Natural killer cell treated with Interleukin-12 subunit alpha and Interleukin-12 subunit beta and Interleukin-15 and Interleukin-18, amount 100 ng/mL, for 72 hours (primary cell): ENCODE measurements at regions not wholly inside any gene's neighbourhood (a gene's known extent, or its start where the extent isn't known, plus 50 kb on each side); places are given as distances from the start of the nearest gene placed in this dataset.
"Not testable (repeated sequence)": the region's sequence is repeated elsewhere in the genome, so short reads cannot be mapped to it uniquely, and the experiment has no call there.

Experiments used
- ATAC-seq, 2 donors: fragments of 150-1000 bp; cut with Tn5 transposase in 1 of 2; sonication (Bioruptor Pico), chemical (Tn5 transposase) in 1 of 2; 2 replicates each; pipeline ENCODE4 v1.10.0; 2021
- DNase-seq: peaks from one replicate; pipeline ENCODE4 v3.0.0; 2022; ENCODE audit warnings: low spot score
- H3K27ac Mint-ChIP-seq, 2 donors: 1 replicate in 1 of 2; 2 replicates in 1 of 2; pipeline ENCODE4 v1.8.0; 2022; ENCODE audit warnings: mixed read lengths in 2 of 2, mild to moderate bottlenecking in 1 of 2, moderate library complexity in 1 of 2
- H3K27me3 Mint-ChIP-seq, 2 donors: 1 replicate in 1 of 2; 2 replicates in 1 of 2; pipeline ENCODE4 v1.8.0; 2022; ENCODE audit warnings: mixed read lengths in 2 of 2
- H3K36me3 Mint-ChIP-seq: one replicate; pipeline ENCODE4 v1.8.0; 2022; ENCODE audit warnings: mixed read lengths
- H3K4me1 Mint-ChIP-seq, 2 donors: 1 replicate in 1 of 2; 2 replicates in 1 of 2; pipeline ENCODE4 v1.8.0; 2022; ENCODE audit warnings: low read depth in 2 of 2, mixed read lengths in 2 of 2, mild to moderate bottlenecking in 1 of 2
- H3K4me3 Mint-ChIP-seq: one replicate; pipeline ENCODE4 v1.8.0; 2022; ENCODE audit warnings: mixed read lengths
- H3K9me3 Mint-ChIP-seq: 2 replicates; pipeline ENCODE4 v1.8.0; 2022; ENCODE audit warnings: mixed read lengths

DNA sequence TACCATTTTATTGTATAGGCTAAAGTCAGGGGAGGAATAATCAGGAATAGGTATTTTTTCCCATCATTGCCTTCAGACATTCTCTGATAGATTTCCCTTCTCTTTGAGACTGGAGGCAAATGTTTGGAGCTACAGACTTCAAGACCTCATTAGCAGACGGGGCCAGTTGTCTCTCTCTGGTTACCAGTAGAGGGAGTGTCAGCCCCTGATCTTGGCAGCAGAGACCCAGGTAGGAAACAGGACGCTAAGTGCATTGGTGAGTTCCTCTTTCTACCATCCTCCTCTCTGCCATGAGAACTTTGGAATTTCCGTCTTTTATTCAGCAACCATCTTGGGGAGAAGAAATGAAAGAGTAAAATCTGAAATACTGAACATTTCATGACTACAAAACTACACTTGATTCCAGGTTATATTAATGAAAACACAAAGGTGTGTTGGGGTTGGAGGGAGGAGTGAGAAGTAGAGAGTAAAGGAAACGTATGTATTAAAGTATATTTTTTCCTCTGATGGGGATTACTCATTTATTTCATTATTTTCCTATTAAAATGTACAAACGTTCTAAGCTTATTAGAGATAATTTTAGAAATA lies 186.2 kb upstream of the GCFC2 start:
- Mint-ChIP-seq H3K27me3 (no peaks in the 10 kb centered on the region), H3K4me3 (no peak overlapping the region), H3K27ac (no peak overlapping the region), H3K36me3 (no peaks in the 10 kb centered on the region), H3K4me1 (no peaks in the 10 kb centered on the region), H3K9me3 (peaks cover 4% of the 10 kb centered on the region)
- DNase-seq, result no peak
- no peak for ATAC-seq

DNA sequence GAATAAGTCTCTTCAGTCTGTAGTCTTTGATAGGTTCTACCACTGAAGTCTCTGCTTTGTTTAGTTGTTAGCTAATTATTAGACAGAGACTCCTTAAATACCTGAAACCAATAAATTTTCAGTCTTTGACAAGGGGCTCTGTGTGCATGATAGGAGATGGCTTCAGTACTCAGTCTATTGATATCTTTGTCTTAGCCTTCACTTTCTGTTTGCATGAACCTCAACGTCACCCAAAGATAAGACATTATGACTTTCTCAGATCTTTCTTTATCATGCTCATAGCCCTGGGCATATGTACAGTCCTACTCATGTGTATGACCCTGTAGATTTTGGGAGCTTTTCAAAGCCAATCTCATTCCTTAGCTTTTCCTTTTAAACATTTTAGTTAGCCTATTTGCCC lies 183.5 kb upstream of the GCFC2 start:
- Mint-ChIP-seq H3K27ac (no peak overlapping the region), H3K4me3 (no peak overlapping the region), H3K4me1 (no peaks in the 10 kb centered on the region), H3K27me3 (no peaks in the 10 kb centered on the region), H3K9me3 (peaks cover 7% of the 10 kb centered on the region), H3K36me3 (no peaks in the 10 kb centered on the region)
- ATAC-seq, result no peak
- no peak for DNase-seq

DNA sequence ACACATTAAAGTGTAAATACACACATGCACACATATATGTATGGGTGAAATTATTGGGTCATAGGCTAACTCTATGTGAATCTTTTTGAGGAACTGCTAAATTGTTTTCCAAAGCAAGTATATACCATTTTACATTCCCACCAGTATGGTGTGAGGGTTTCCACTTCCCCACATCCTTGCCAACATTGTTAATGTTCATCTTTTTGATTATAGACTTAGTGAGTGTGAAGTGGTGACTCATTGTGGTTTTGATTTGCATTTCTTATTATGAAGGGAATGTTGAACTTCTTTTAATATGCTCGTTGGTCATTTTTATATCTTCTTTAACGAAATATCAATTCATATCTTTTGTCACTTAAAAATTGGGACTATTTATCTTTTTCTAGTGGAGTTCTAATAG lies 181.8 kb upstream of the GCFC2 start:
- no peak overlapping the region for H3K27ac Mint-ChIP-seq
- H3K4me1 Mint-ChIP-seq, result no peaks in the 10 kb centered on the region
- peaks cover 7% of the 10 kb centered on the region for H3K9me3 Mint-ChIP-seq
- no peak overlapping the region for H3K4me3 Mint-ChIP-seq
- DNase-seq (no peak), ATAC-seq (no peak)
- no peaks in the 10 kb centered on the region for H3K36me3 Mint-ChIP-seq
- H3K27me3 Mint-ChIP-seq, result no peaks in the 10 kb centered on the region

DNA sequence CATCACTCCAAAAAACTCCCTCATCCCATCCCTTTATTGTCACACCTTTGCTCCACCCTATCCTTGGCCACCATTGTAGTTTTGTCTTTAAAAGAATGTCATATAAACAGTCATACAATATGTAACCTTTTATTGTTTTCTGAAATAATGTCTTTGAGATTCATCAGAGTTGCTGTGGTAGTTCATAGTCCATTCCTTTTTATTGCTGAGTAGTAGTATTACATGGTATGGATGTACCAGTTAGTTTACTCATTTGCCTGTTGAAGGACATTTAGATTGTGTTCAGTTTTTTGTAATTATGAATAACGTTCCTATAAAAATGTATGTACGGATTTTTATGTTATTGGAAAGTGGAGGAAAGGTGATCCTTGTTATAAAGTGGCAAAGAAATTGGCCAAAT lies 171.8 kb upstream of the GCFC2 start:
- H3K4me1 Mint-ChIP-seq, result no peaks in the 10 kb centered on the region
- H3K36me3 Mint-ChIP-seq, result no peaks in the 10 kb centered on the region
- H3K27ac Mint-ChIP-seq, result no peak overlapping the region
- H3K9me3 Mint-ChIP-seq, result peaks cover 18% of the 10 kb centered on the region
- DNase-seq (no peak), ATAC-seq (no peak)
- H3K27me3 Mint-ChIP-seq, result no peaks in the 10 kb centered on the region
- H3K4me3 Mint-ChIP-seq, result no peak overlapping the region

DNA sequence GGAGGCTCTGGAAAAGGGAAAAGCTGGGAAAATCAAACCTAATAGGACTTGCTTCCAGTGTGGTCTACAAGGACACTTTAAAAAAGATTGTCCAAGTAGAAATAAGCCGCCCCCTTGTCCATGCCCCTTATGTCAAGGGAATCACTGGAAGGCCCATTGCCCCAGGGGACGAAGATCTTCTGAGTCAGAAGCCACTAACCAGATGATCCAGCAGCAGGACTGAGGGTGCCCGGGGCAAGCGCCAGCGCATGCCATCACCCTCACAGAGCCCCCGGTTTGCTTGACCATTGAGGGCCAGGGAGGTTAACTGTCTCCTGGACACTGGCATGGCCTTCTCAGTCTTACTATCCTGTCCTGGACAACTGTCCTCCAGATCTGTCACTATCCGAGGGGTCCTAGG lies 164.9 kb upstream of the GCFC2 start:
- not testable (repeated sequence) for H3K27me3 Mint-ChIP-seq, H3K27ac Mint-ChIP-seq, ATAC-seq, H3K4me3 Mint-ChIP-seq, H3K4me1 Mint-ChIP-seq, H3K36me3 Mint-ChIP-seq, DNase-seq
- H3K9me3 Mint-ChIP-seq, result peaks cover 13% of the 10 kb centered on the region

DNA sequence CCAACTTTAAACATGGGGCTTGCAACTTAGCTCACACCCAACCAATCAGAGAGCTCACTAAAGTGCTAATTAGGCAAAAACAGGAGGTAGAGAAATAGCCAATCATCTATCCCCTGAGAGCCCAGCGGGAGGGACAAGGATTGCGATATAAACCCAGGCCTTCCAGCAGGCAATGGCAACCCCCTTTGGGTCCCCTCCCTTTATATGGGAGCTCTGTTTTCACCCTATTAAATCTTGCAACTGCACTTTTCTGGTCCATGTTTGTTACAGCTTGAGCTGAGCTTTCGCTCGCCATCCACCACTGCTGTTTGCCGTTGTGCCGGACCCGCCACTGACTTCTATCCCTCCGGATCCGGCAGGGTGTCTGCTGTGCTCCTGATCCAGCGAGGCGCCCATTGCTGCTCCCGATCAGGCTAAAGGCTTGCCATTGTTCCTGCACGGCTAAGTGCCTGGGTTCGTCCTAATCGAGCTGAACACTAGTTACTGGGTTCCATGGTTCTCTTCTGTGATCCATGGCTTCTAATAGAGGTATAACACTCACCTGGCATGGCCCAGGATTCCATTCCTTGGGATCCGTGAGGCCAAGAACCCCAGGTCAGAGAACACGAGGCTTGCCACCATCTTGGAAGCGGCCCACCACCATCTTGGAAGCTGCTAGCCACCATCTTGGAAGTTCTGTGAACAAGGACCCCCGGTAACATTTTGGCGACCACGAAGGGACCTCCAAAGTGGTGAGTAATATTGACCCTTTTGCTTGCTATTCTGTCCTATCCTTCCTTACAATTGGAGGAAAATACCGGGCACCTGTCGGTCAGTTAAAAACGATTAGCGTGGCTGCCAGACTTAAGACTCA lies 161.3 kb upstream of the GCFC2 start:
- H3K4me3 Mint-ChIP-seq, DNase-seq, H3K27ac Mint-ChIP-seq, H3K27me3 Mint-ChIP-seq, H3K4me1 Mint-ChIP-seq, H3K36me3 Mint-ChIP-seq, ATAC-seq: not testable (repeated sequence)
- peaks cover 11% of the 10 kb centered on the region for H3K9me3 Mint-ChIP-seq

DNA sequence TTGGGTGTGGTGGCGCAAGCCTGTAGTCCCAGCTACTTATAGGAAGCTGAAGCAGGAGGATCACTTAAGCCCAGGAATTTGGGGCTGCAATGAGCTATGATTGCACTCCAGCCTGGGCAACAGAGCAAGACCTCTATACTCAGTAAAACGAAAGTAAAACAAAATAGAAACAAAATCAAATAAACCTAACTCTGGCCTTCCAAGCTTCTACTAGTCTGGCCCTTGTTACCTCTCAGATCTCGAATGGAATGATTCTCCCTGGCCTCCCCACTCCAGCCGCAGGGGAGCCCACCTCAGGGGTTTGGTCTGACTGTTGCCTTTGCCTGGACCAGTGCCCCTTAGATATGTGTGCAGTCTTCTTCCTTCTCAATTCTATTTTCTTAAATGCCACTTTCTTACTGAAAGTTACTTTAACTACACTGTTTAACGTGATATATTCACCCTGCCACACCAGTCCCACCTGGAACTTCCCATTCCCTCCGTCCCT lies 160.0 kb upstream of the GCFC2 start:
- no peak overlapping the region for H3K27ac Mint-ChIP-seq
- DNase-seq, result no peak
- H3K36me3 Mint-ChIP-seq, result no peaks in the 10 kb centered on the region
- H3K9me3 Mint-ChIP-seq, result peaks cover 11% of the 10 kb centered on the region
- no peak for ATAC-seq
- no peaks in the 10 kb centered on the region for H3K4me1 Mint-ChIP-seq
- H3K27me3 Mint-ChIP-seq, result no peaks in the 10 kb centered on the region
- H3K4me3 Mint-ChIP-seq, result no peak overlapping the region

DNA sequence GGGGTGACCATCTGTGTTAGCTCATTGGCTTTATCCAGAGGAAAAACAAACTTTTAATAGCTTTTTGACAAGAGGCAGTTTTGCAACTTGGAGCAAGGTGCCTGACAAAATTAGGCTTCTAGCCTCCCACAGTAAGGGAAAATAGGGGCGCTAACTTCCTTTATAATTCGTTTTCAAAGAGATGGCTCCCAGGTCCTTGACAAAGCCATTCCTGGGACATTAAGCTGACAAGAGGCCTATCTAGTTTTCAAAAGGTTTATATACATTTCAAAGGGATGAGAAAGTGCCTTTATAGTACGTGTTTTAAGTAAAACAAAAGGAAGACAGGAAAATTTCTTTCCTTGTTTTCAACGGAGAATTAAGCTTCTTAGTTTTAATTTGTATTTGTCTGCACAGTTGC lies 159.4 kb upstream of the GCFC2 start:
- H3K27ac Mint-ChIP-seq, result no peak overlapping the region
- ATAC-seq (no peak), DNase-seq (no peak)
- no peak overlapping the region for H3K4me3 Mint-ChIP-seq
- no peaks in the 10 kb centered on the region for H3K4me1 Mint-ChIP-seq
- H3K27me3 Mint-ChIP-seq, result no peaks in the 10 kb centered on the region
- H3K9me3 Mint-ChIP-seq, result peaks cover 10% of the 10 kb centered on the region
- no peaks in the 10 kb centered on the region for H3K36me3 Mint-ChIP-seq

DNA sequence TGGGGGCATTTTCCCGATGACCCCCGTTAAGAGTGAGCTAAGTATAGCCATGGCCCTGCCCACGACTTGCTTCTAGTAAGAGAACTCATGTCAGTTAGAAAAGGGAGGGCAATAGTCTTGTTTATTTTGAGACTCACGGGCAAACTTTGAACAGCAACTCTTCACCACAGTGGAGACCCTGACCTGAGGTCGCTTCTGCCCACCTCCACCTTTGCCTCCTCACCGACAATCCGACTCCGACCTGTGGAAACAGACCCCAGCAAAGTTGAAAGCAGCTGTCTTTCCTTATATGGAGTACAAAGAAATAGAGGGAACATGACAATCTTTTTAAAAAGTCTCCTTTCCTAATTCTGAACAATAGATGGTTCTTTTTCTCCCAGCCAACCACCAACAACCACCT lies 155.0 kb upstream of the GCFC2 start:
- Mint-ChIP-seq H3K4me3 (no peak overlapping the region), H3K27ac (no peak overlapping the region)

DNA sequence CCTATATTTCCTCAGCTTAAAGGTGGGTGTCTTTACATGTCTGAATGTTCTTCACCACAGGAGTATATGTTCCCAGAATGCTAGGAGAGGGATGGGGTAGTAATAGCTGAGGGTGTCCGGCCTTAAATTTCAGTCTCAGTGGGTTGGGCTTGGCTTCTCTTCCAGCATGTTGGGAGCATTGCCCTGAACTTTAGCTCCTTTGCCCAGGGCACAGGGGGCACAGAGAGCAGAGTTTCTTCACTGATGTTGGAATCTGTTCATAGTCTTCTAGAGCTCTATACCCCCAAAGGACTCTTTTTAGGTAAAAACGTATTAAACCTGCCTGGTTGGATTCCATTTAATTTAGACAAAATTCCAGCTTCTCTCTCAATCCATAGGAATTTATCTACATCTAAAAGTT lies 154.4 kb upstream of the GCFC2 start:
- Mint-ChIP-seq H3K9me3 (peaks cover 3% of the 10 kb centered on the region), H3K36me3 (no peaks in the 10 kb centered on the region), H3K4me3 (no peak overlapping the region), H3K27me3 (no peaks in the 10 kb centered on the region), H3K4me1 (no peaks in the 10 kb centered on the region), H3K27ac (no peak overlapping the region)
- DNase-seq (no peak), ATAC-seq (no peak)

More for the DNA sequence above, 155.0 kb upstream of the GCFC2 start:
- DNase-seq (no peak), ATAC-seq (no peak)
- Mint-ChIP-seq H3K27me3 (no peaks in the 10 kb centered on the region), H3K36me3 (no peaks in the 10 kb centered on the region), H3K4me1 (no peaks in the 10 kb centered on the region), H3K9me3 (peaks cover 3% of the 10 kb centered on the region)

DNA sequence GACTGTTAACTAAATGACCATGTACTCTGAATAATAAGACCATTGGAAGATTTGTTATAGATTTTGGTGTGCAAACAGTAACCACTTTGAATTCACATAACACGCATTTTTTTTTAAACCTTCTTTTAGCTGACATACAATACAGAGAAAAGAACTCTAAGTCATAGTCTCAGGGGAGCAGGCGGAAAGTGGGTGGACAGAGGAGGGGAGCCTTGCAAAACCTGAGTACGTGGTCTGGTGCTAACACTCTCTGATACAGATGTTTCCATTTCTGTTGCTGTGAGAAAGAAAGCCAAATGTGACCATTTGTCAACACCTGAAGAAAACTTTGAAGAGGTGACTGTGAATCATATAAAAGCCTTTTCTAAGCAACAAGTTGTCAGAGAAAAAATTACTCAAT lies 151.8 kb upstream of the GCFC2 start:
- Mint-ChIP-seq H3K27me3 (no peaks in the 10 kb centered on the region), H3K36me3 (no peaks in the 10 kb centered on the region), H3K9me3 (peaks cover 2% of the 10 kb centered on the region), H3K4me3 (no peak overlapping the region), H3K4me1 (no peaks in the 10 kb centered on the region), H3K27ac (no peak overlapping the region)
- no peak for DNase-seq
- ATAC-seq, result no peak

DNA sequence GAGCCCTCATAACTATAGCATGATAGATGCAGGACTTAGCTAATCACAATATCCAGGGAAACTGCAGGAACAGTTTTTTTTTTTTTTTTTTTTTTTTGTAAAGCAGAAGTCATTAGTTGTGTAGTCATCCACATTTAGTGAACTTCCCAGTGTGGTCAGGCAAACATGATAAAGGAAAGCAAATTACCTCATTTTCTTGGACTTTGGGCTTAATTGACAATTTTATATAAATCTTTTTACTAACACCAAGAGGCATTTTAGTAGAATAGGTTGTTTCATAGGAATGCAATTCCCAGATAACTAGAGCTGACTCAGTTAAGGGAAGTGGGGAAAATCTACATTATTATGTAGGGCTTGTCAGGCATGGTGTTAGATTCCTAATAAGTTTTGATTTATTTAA lies 142.7 kb upstream of the GCFC2 start:
- Mint-ChIP-seq H3K4me1 (no peaks in the 10 kb centered on the region), H3K27ac (no peak overlapping the region)
- ATAC-seq, result no peak

DNA sequence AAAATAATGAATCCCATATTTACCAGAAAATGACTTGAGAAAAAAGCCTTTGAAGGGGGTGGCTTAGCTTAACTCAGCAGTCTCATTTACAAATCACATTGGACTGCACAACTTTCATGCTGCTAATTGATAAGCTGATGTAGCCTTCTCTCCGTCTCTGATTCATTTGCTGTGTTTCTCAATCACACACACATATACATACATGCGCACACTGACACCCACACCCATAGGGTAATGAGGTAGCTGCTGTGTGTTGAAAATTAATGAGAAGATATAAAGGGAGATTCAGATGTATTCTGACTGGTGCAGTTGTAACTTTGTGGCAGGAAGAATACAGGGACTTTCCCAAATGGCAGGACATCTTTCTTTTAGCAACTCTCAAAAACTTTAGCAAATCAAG lies 141.9 kb upstream of the GCFC2 start:
- no peak for DNase-seq
- peaks cover 12% of the 10 kb centered on the region for H3K9me3 Mint-ChIP-seq
- no peaks in the 10 kb centered on the region for H3K36me3 Mint-ChIP-seq
- H3K4me3 Mint-ChIP-seq, result no peak overlapping the region
- no peak for ATAC-seq
- H3K4me1 Mint-ChIP-seq, result no peaks in the 10 kb centered on the region
- no peak overlapping the region for H3K27ac Mint-ChIP-seq
- no peaks in the 10 kb centered on the region for H3K27me3 Mint-ChIP-seq

More for the DNA sequence above, 142.7 kb upstream of the GCFC2 start:
- Mint-ChIP-seq H3K4me3 (no peak overlapping the region), H3K27me3 (no peaks in the 10 kb centered on the region), H3K9me3 (peaks cover 12% of the 10 kb centered on the region), H3K36me3 (no peaks in the 10 kb centered on the region)
- no peak for DNase-seq

DNA sequence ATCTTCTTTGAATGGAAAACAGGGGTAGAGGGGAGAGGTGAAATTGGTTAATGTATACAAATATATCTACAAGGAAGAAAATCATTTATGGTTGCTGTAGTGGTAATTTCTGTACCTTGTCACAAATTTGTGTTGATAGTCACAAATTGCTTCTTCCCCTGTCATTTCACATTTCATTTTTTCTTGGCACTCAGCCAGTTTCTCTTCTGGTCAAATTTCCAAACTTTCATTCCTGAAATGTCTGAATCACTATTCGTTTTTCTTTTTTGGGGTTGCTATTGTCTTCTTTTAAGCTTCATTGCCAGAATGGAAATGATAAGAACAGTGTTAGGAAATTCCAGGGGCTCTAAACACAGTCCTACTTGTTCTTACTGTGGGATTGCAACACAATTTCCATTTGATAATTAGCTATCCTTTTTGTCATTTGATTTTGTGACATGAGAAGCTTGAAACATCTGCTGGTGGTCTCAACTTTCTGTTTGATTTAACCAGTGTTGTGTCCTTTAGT lies 136.0 kb upstream of the GCFC2 start:
- ATAC-seq, result no peak
- H3K4me3 Mint-ChIP-seq, result no peak overlapping the region

More for the DNA sequence above, 136.0 kb upstream of the GCFC2 start:
- DNase-seq, result no peak
- Mint-ChIP-seq H3K27ac (no peak overlapping the region), H3K4me1 (no peaks in the 10 kb centered on the region), H3K27me3 (no peaks in the 10 kb centered on the region), H3K36me3 (no peaks in the 10 kb centered on the region), H3K9me3 (no peaks in the 10 kb centered on the region)
